HL-60 (cell line): ENCODE measurements at regions not wholly inside any gene's neighbourhood (a gene's known extent, or its start where the extent isn't known, plus 50 kb on each side); places are given as distances from the start of the nearest gene placed in this dataset.

ENCODE experiments used
- DNase-seq, 2 experiments: peaks; one replicate each; pipeline ENCODE4 v3.0.0-alpha.2; 2010 to 2020; ENCODE audit warnings: low read depth in 1 of 2, low spot score in 1 of 2
- H3K27ac ChIP-seq: fragments of 250-450 bp; sonication (Bioruptor Pico); replicated peaks from 2 replicates; pipeline ENCODE4 v1.5.1; 2020; ENCODE audit warnings: mild to moderate bottlenecking, moderate library complexity
- H3K27me3 ChIP-seq: fragments of 250-450 bp; sonication (Bioruptor Pico); 2 replicates; pipeline ENCODE4 v1.5.1; 2021; ENCODE audit warnings: mild to moderate bottlenecking, moderate library complexity; ENCODE audit not compliant: insufficient read depth, poor library complexity, severe bottlenecking
- H3K4me3 ChIP-seq: replicated peaks from 2 replicates; pipeline ENCODE4 v1.5.1; 2011; ENCODE audit warnings: mild to moderate bottlenecking, control low read depth, low read length; ENCODE audit not compliant: insufficient read depth
- CTCF ChIP-seq: IDR thresholded peaks from one replicate; pipeline ENCODE4 v1.5.1; 2011; ENCODE audit warnings: low read length, control low read depth, inconsistent platforms; ENCODE audit not compliant: insufficient read depth
- GABPA ChIP-seq: IDR thresholded peaks from 2 replicates; pipeline ENCODE4 v1.6.1; 2012; ENCODE audit warnings: low read depth
- POLR2AphosphoS5 ChIP-seq: IDR thresholded peaks from 2 replicates; pipeline ENCODE4 v1.6.1; 2012; ENCODE audit warnings: low read depth
- REST ChIP-seq: IDR thresholded peaks from 2 replicates; pipeline ENCODE4 v1.6.1; 2012; ENCODE audit warnings: low read depth; ENCODE audit not compliant: insufficient replicate concordance
- SPI1 ChIP-seq: IDR thresholded peaks from 2 replicates; pipeline ENCODE4 v1.6.1; 2012; ENCODE audit warnings: low read depth, mild to moderate bottlenecking, borderline replicate concordance

- H3K27me3 ChIP-seq, result no peaks in the 10 kb centered on the region
- no peak overlapping the region for H3K4me3 ChIP-seq
- H3K27ac ChIP-seq, result no peak overlapping the region
- no peak for DNase-seq
- TF ChIP-seq SPI1 (no peak), GABPA (no peak), POLR2AphosphoS5 (no peak), CTCF (no peak), REST (no peak)
Measured at GRCh38 chr10:78979938-78980337, 88.8 kb upstream of the ZMIZ1 start.

GRCh38 chr10:78980354-78980753 lies 88.4 kb upstream of the ZMIZ1 start:
- Histone ChIP-seq H3K27me3 (no peaks in the 10 kb centered on the region), H3K4me3 (no peak overlapping the region), H3K27ac (no peak overlapping the region)
- TF ChIP-seq REST (no peak), POLR2AphosphoS5 (no peak), SPI1 (no peak), GABPA (no peak), CTCF (no peak)
- no peak for DNase-seq

- Histone ChIP-seq H3K4me3 (no peak overlapping the region), H3K27ac (no peak overlapping the region), H3K27me3 (no peaks in the 10 kb centered on the region)
- TF ChIP-seq POLR2AphosphoS5 (no peak), GABPA (no peak), REST (no peak), CTCF (no peak), SPI1 (no peak)
- no peak for DNase-seq
Measured at GRCh38 chr10:78980815-78981214, 88.0 kb upstream of the ZMIZ1 start.
